Femur (tissue), 1 donor: ENCODE measurements at regions not wholly inside any gene's neighbourhood (a gene's known extent, or its start where the extent isn't known, plus 50 kb on each side); places are given as distances from the start of the nearest gene placed in this dataset.
"Not testable (repeated sequence)": the region's sequence is repeated elsewhere in the genome, so short reads cannot be mapped to it uniquely, and the experiment has no call there.

Experiments
- DNase-seq: peaks from one replicate; pipeline ENCODE4 v3.0.0-alpha.2; 2017

- DNase-seq: no peak
Measured at GRCh38 chr5:89173528-89173927, 290.5 kb upstream of the MEF2C start.

DNA sequence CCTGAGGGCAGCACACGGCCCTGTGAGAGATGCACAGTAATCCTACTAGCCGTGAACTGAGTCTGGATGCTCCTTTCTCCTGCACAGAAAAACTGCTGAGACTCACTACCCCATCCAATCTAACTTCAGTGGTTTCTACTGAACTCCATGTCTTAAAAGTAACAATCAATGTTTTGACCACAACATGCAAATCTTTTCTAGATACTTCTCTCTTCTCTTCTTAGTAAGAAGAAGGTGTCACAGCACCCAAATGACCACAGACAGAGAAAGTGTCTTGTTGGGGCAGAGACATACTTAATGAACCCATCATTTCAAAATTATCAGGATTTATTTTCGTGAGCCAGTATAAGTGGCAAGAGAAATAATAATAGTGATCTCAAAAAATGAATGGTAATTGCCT, 285.8 kb upstream of the MEF2C start:
- DNase-seq: no peak

DNA sequence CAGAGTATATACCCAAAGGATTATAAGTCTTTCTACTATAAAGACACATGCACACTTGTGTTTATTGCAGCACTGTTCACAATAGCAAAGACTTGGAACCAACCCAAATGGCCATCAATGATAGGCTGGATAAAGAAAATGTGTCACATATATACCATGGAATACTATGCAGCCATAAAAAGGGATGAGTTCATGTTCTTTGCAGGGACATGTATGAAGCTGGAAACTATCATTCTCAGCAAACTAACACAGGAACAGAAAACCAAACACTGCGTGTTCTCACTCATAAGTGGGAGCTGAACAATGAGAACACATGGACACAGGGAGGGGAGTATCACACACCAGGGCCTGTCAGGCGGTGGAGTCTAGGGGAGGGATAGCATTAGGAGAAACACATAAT, 281.7 kb upstream of the MEF2C start:
- not testable (repeated sequence) for DNase-seq

DNA sequence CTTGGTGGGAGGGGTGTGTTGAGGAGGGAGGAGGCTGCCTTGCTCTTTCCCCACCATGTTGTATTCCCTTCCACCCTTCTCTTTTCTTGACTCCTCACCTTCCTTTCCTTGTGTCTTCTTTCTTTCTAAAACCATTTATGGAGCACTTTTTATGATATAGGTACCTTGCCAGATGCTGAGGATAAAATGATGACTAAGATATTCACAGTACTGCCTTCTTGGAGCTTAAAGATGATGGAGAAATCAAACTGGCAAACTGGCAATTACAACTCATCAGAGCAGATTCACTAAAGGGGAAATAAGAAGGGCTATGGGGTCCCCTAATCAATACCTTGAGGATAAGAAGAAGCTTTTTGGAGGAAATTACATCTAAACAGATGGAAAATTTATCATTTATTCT, 273.2 kb upstream of the MEF2C start:
- no peak for DNase-seq

- no peak for DNase-seq
Measured at GRCh38 chr5:89147031-89147430, 264.0 kb upstream of the MEF2C start.

GRCh38 chr5:89137148-89137547, 254.2 kb upstream of the MEF2C start:
- no peak for DNase-seq

- DNase-seq: no peak
Measured at GRCh38 chr5:89133975-89134374, 251.0 kb upstream of the MEF2C start.

GRCh38 chr5:89133129-89133528, 250.1 kb upstream of the MEF2C start:
- DNase-seq: no peak

DNA sequence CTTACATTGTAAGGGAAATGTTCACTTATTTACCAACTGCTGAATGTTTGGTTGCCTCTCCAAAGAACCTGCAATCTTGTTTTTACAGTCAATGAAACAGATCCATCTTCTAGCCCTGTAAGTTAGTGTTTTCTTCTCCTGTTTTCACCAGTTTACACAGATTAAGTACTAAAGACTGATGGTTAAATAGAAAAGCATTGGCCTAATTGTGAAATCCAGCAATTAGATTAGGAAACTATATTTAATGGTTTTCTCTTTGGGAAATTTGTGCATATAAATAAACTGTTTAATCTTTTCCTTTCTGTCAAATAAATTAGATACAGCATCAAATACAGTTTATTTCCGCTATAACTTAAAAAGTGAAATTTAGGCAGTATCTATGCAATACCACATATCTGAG, 247.9 kb upstream of the MEF2C start:
- DNase-seq: no peak

GRCh38 chr5:89129941-89130340, 247.0 kb upstream of the MEF2C start:
- no peak for DNase-seq

DNA sequence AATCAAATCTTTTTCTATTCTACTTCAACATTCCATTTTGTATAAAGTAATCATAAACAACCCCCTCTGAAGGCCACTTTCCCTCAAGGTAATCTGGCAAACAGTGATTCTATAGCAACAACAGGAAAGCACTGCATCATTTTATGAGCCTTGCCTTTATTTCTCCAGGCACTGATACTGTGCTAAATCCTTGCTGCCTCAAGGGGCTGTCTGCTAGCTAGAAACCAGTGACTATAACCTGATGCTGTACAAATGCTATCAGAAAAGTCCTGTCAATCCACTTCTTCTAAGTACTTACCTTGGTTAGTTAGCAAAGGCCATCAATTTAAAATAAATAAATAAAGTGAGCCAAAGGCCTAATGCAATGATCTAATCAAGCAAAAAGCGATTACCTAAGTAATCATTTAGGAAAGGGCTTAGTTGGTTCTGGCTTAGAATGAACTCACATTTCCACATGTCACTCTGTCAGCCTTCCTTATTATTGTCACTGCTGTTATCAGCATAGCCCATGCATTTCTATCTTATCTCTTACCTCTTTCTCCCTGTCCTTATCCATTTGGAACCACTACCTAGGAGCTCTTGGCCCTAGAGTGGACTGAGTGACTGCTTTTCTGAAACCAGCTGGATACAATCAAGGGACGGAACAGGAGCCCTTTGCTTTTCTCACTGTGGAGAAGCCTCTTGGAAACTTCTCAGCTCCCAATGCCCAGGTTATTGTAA, 246.1 kb upstream of the MEF2C start:
- DNase-seq: no peak

DNA sequence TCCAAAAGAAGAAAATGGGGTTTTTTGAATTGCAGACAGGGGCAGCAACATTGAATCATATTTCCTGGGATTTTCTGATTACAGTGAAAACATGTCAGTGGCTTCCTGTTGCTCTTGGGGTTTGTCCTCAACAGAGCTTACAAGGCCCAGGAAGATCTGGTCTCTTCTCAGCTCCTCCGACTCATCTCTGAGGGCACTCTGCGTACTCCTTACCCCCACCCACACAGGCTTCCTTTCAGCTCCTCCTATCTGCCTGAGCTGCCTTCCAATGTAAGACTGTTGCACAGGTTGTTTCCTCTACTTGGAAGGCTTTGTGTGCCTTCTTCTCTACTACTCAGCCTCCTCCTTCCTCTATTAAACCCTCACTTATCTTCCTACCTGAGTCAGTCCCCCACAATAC, 245.1 kb upstream of the MEF2C start:
- DNase-seq: no peak

GRCh38 chr5:89127191-89127590, 244.2 kb upstream of the MEF2C start:
- DNase-seq: no peak

DNA sequence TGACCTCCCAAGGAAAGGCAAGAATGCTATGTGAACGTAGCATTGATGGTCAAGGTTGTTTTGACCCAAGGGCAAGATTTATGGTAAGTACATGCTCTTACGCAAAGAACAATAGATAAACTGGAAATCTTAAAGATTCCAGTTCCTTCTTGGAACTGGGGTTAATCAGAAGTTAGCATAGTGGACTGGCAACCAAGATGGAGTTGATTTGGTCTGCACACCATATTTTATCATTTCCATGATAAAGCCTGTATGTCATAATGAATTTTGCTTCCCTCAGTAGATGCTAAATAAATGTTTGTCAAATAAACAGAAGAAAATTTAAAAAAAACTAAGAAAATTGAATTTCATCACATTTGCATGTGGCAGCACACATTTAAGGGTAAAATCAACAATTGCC, 242.4 kb upstream of the MEF2C start:
- DNase-seq: no peak

- no peak for DNase-seq
Measured at GRCh38 chr5:89123581-89123980, 240.6 kb upstream of the MEF2C start.

DNA sequence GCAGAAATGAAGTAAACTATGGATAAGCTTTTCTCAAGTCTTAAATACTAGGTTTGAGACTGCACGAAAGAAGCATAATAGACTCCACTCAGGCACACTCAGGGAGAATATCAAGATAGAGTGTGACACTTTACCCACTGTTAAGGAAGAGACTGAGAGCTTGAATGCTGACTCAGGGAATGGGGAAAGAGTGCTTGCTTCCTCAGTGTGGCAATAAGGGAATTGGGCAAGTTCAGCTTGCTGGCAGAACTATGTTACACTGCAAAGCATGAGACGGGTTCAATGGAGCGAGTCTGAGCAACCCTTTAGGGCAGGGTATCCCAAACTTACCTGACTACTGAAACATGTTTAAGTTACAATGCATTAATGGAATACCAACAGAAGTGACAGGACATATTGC, 237.7 kb upstream of the MEF2C start:
- DNase-seq: peak; percentile 29

GRCh38 chr5:89117124-89117644, 234.2 kb upstream of the MEF2C start:
- DNase-seq: peak; percentile 31

- DNase-seq: no peak
Measured at GRCh38 chr5:89110916-89111646, 228.1 kb upstream of the MEF2C start.

DNA sequence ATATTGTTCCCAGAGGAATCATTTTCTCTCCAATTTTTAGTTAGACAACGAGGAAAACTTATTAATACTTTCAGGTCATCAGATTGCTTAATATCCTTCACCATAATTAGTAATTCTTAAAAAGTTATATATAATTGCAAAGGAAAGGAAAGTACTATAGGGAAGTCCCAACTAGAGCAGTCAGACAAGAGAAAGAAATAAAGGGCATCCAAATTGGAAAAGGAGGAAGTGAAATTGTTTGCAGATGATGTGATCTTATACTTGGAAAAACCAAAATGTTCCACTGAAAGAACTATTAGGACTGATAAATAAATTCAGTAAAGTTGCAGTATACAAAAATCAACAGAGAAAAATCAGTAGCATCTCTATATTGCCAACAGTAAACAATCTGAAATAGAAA, 223.5 kb upstream of the MEF2C start:
- DNase-seq: no peak

DNA sequence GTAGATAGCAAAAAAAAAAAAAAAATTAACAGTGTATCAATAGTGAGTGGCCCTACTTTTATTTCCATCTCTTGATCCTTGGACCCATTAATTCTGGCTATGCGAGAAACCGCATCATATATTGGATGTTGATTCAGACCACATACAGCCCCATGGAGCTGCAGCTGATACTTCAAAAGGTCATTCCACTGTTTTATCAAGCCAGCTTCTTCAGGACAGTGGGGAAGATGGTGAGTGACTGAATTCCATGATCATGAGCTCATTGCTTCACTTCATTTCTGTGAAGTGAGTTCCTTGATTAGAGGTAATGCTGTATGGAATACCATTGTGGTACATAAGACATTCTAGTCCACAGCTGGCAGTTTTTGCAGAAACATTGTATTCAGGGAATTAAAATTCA, 222.9 kb upstream of the MEF2C start:
- DNase-seq: no peak

GRCh38 chr5:89105171-89105695, 222.2 kb upstream of the MEF2C start:
- DNase-seq: no peak

DNA sequence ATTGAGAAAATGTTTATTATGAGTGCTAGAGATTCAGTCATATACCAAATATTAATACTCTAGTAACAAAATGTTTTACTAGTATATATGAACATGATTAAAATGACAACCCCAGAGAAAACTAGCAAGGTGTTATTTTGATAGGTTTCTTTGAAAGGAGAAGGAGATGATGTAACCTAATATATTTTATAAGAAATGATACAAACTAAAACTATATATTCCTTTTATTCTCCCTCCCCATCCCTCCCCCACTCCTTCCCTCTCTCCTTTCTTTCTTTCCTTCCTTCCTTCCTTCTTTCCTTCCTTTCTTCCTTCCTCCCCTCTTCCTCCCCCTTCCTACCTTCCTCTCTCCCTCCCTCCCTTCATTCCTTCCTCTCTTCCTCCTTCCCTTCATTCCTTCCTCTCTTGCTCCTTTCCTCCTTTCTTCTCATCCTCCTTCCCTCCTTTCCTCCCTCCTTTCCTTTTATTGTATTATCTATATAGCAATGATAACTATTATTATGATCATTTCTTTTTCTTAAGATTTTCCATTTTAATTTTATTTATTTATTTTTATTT, 215.3 kb upstream of the MEF2C start:
- DNase-seq: no peak

GRCh38 chr5:89097103-89097502, 214.1 kb upstream of the MEF2C start:
- no peak for DNase-seq

DNA sequence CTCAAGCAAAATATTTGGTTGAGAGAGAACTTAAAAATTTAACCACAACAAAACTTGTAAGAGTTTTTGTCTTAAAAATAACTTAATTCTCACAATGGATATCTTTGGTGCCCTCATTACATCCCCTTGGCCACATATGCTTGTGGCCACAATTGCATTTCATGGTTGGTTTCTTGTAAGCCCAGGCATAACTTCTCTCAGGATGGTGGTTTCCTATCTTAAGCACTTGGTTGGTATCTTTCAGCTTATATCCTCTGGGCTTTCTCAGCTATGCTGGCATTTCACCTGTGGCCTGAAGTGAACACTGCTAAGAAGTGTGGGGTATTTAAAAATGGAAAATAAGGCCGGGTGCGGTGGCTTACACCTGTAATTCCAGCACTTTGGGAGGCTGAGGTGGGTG, 212.4 kb upstream of the MEF2C start:
- DNase-seq: no peak
